Subcutaneous abdominal adipose tissue (tissue), 5 donors: ENCODE measurements at regions not wholly inside any gene's neighbourhood (a gene's known extent, or its start where the extent isn't known, plus 50 kb on each side); places are given as distances from the start of the nearest gene placed in this dataset.
A peak's percentile ranks its signal among the peaks of the same experiment; 100 is the strongest.

Experiments used
- H3K27ac ChIP-seq: one replicate; pipeline ENCODE4 v1.7.0; 2013; ENCODE audit warnings: low read depth, mild to moderate bottlenecking, inconsistent platforms, low read length, moderate library complexity
- H3K27me3 ChIP-seq, 5 donors: one replicate each; pipeline ENCODE4 v1.7.0; 2013; ENCODE audit warnings: low read length in 5 of 5, inconsistent platforms in 1 of 5; ENCODE audit not compliant: control insufficient read depth in 5 of 5, insufficient read depth in 4 of 5
- H3K36me3 ChIP-seq, 5 donors: one replicate each; pipeline ENCODE4 v1.7.0; 2013; ENCODE audit warnings: low read length in 5 of 5; ENCODE audit not compliant: control insufficient read depth in 5 of 5, insufficient read depth in 5 of 5
- H3K4me1 ChIP-seq, 5 donors: one replicate each; pipeline ENCODE4 v1.7.0; 2013; ENCODE audit warnings: low read length in 5 of 5, mild to moderate bottlenecking in 3 of 5, moderate library complexity in 1 of 5; ENCODE audit not compliant: control insufficient read depth in 5 of 5, insufficient read depth in 5 of 5
- H3K4me3 ChIP-seq, 5 donors: one replicate each; pipeline ENCODE4 v1.7.0; 2013; ENCODE audit warnings: low read length in 5 of 5, low read depth in 1 of 5
- H3K9ac ChIP-seq, 5 donors: one replicate each; pipeline ENCODE4 v1.7.0; 2013; ENCODE audit warnings: low read length in 5 of 5, mild to moderate bottlenecking in 4 of 5, moderate library complexity in 3 of 5
- H3K9me3 ChIP-seq, 5 donors: one replicate each; pipeline ENCODE4 v1.7.0; 2013; ENCODE audit warnings: low read length in 5 of 5; ENCODE audit not compliant: control insufficient read depth in 5 of 5
- donor health status: healthy.
- donor health status: healthy.
- donor health status: healthy.
- donor health status: healthy.
- donor health status: healthy.

DNA sequence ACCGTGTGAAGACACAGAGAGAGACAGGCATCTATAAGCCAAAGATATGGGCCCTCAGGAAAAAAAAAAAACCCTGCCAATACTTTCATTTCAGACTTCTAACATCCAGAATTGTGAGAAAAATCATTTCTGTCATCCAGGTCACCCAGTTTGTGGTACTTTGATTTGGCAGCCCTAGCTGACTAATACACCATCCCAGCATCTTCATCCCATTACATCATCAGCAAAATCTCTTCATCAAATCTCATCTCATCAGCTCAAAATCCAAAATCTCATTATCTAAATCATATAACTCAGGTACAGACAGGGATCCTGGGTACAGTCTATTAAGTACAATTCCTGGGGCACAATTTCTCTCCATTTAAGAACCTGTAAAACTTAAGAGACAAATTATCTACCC is 51.9 kb upstream of the GJA8 start:
- Histone ChIP-seq H3K27me3 (no peaks in the 10 kb centered on the region), H3K4me3 (no peak overlapping the region), H3K9me3 (no peaks in the 10 kb centered on the region), H3K9ac (no peak overlapping the region), H3K27ac (no peak overlapping the region), H3K36me3 (no peaks in the 10 kb centered on the region), H3K4me1 (peaks cover 0 to 12% (median 5%) of the 10 kb centered on the region in 5 donors)

- Histone ChIP-seq H3K9ac (no peak overlapping the region), H3K4me3 (no peak overlapping the region), H3K36me3 (no peaks in the 10 kb centered on the region), H3K9me3 (no peaks in the 10 kb centered on the region), H3K27ac (no peak overlapping the region), H3K4me1 (peaks cover 0 to 12% (median 5%) of the 10 kb centered on the region in 5 donors), H3K27me3 (no peaks in the 10 kb centered on the region)
These were observed 51.4 kb upstream of the GJA8 start for GRCh38 chr1:147851149-147851548.

DNA sequence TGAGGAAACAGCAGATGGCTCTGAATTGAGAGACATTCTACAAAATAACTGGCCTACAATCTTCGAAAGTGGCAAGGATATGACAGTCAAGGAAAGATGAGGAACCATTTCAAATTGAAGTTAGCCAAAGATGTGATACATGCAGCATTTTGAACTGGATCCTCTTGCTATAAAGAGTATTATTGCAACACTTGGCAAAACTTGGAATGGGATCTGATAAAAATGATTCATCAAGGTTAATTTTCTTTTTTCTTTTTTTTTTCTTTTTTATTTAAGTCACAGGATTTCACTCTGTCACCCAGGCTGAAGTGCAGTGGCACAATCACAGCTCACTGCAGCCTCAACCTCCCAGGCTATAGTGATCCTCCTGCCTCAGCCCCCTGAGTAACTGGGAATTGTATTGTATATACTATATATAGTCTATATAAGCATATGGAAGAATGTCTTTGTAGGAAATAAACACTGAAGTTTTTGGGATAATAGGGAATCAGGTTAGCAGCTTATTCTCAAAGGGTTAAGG is 49.8 kb upstream of the GJA8 start:
- Histone ChIP-seq H3K9ac (no peak overlapping the region), H3K9me3 (no peaks in the 10 kb centered on the region), H3K4me1 (peaks cover 0 to 12% (median 5%) of the 10 kb centered on the region in 5 donors), H3K27me3 (no peaks in the 10 kb centered on the region), H3K27ac (peak overlapping the region; percentile 17), H3K36me3 (no peaks in the 10 kb centered on the region), H3K4me3 (no peak overlapping the region)
